Stimulated activated effector memory CD8-positive, alpha-beta T cell treated with anti-CD3 and anti-CD28 coated beads, Interleukin-12 subunit alpha, Interleukin-12 subunit beta, amount 100 ng/mL, for 72 hours (primary cell): ENCODE measurements at regions not wholly inside any gene's neighbourhood (a gene's known extent, or its start where the extent isn't known, plus 50 kb on each side); places are given as distances from the start of the nearest gene placed in this dataset.

ENCODE experiments used
- ATAC-seq: fragments of 150-1000 bp; cut with Tn5 transposase; 2 replicates; pipeline ENCODE4 v1.10.0; 2021
- DNase-seq, 2 donors: peaks; one replicate each; pipeline ENCODE4 v3.0.0; 2021 to 2022; ENCODE audit warnings: low spot score in 2 of 2
- H3K27ac Mint-ChIP-seq: one replicate; pipeline ENCODE4 v1.8.0; 2022; ENCODE audit warnings: mild to moderate bottlenecking, mixed read lengths
- H3K36me3 Mint-ChIP-seq: one replicate; pipeline ENCODE4 v1.8.0; 2022; ENCODE audit warnings: mild to moderate bottlenecking, mixed read lengths
- H3K4me1 Mint-ChIP-seq: one replicate; pipeline ENCODE4 v1.8.0; 2022; ENCODE audit warnings: mixed read lengths
- H3K4me3 Mint-ChIP-seq: one replicate; pipeline ENCODE4 v1.8.0; 2022; ENCODE audit warnings: mild to moderate bottlenecking, mixed read lengths
- H3K9me3 Mint-ChIP-seq: one replicate; pipeline ENCODE4 v1.8.0; 2022; ENCODE audit warnings: mixed read lengths

- DNase-seq: no peak
- no peaks in the 10 kb centered on the region for H3K4me1 Mint-ChIP-seq
- peaks cover 11% of the 10 kb centered on the region for H3K9me3 Mint-ChIP-seq
- H3K36me3 Mint-ChIP-seq: no peaks in the 10 kb centered on the region
- H3K4me3 Mint-ChIP-seq: no peak overlapping the region
- ATAC-seq: no peak
- no peak overlapping the region for H3K27ac Mint-ChIP-seq
Measured at GRCh38 chr20:11717562-11717961, 200.1 kb upstream of the BTBD3 start.

- no peak for DNase-seq
- no peaks in the 10 kb centered on the region for H3K4me1 Mint-ChIP-seq
- no peak overlapping the region for H3K27ac Mint-ChIP-seq
- ATAC-seq: no peak
- no peak overlapping the region for H3K4me3 Mint-ChIP-seq
- H3K9me3 Mint-ChIP-seq: peaks cover 12% of the 10 kb centered on the region
- H3K36me3 Mint-ChIP-seq: no peaks in the 10 kb centered on the region
Measured at GRCh38 chr20:11718474-11719094, 199.1 kb upstream of the BTBD3 start.

GRCh38 chr20:11719153-11719552, 198.5 kb upstream of the BTBD3 start:
- Mint-ChIP-seq H3K4me3 (no peak overlapping the region), H3K36me3 (no peaks in the 10 kb centered on the region), H3K27ac (no peak overlapping the region), H3K4me1 (no peaks in the 10 kb centered on the region), H3K9me3 (peaks cover 12% of the 10 kb centered on the region)
- DNase-seq (no peak), ATAC-seq (no peak)

- H3K4me1 Mint-ChIP-seq: no peaks in the 10 kb centered on the region
- ATAC-seq: no peak
- H3K9me3 Mint-ChIP-seq: peaks cover 13% of the 10 kb centered on the region
- H3K4me3 Mint-ChIP-seq: no peak overlapping the region
- no peak for DNase-seq
- H3K36me3 Mint-ChIP-seq: no peaks in the 10 kb centered on the region
- no peak overlapping the region for H3K27ac Mint-ChIP-seq
Measured at GRCh38 chr20:11721411-11721810, 196.3 kb upstream of the BTBD3 start.

- H3K4me1 Mint-ChIP-seq: no peaks in the 10 kb centered on the region
- H3K27ac Mint-ChIP-seq: no peak overlapping the region
- H3K9me3 Mint-ChIP-seq: peaks cover 15% of the 10 kb centered on the region
- H3K36me3 Mint-ChIP-seq: no peaks in the 10 kb centered on the region
- DNase-seq: no peak
- no peak for ATAC-seq
- no peak overlapping the region for H3K4me3 Mint-ChIP-seq
Measured at GRCh38 chr20:11724097-11724496, 193.6 kb upstream of the BTBD3 start.

- Mint-ChIP-seq H3K27ac (no peak overlapping the region), H3K9me3 (peaks cover 25% of the 10 kb centered on the region), H3K36me3 (no peaks in the 10 kb centered on the region), H3K4me3 (no peak overlapping the region), H3K4me1 (no peaks in the 10 kb centered on the region)
- ATAC-seq (no peak), DNase-seq (no peak)
Measured at GRCh38 chr20:11726026-11726425, 191.7 kb upstream of the BTBD3 start.

GRCh38 chr20:11727708-11728107, 190.0 kb upstream of the BTBD3 start:
- ATAC-seq: no peak
- H3K9me3 Mint-ChIP-seq: peaks cover 30% of the 10 kb centered on the region
- H3K27ac Mint-ChIP-seq: no peak overlapping the region
- no peaks in the 10 kb centered on the region for H3K4me1 Mint-ChIP-seq
- H3K4me3 Mint-ChIP-seq: no peak overlapping the region
- DNase-seq: no peak
- H3K36me3 Mint-ChIP-seq: no peaks in the 10 kb centered on the region

- ATAC-seq: no peak
- no peaks in the 10 kb centered on the region for H3K36me3 Mint-ChIP-seq
- H3K9me3 Mint-ChIP-seq: peaks cover 26% of the 10 kb centered on the region
- no peak overlapping the region for H3K27ac Mint-ChIP-seq
- no peak for DNase-seq
- no peak overlapping the region for H3K4me3 Mint-ChIP-seq
- no peaks in the 10 kb centered on the region for H3K4me1 Mint-ChIP-seq
Measured at GRCh38 chr20:11728937-11729336, 188.8 kb upstream of the BTBD3 start.

GRCh38 chr20:11729806-11730205, 187.9 kb upstream of the BTBD3 start:
- H3K4me3 Mint-ChIP-seq: no peak overlapping the region
- H3K9me3 Mint-ChIP-seq: peaks cover 29% of the 10 kb centered on the region
- ATAC-seq: no peak
- DNase-seq: no peak
- H3K4me1 Mint-ChIP-seq: no peaks in the 10 kb centered on the region
- H3K36me3 Mint-ChIP-seq: no peaks in the 10 kb centered on the region
- H3K27ac Mint-ChIP-seq: no peak overlapping the region

GRCh38 chr20:11734431-11734830, 183.3 kb upstream of the BTBD3 start:
- no peaks in the 10 kb centered on the region for H3K4me1 Mint-ChIP-seq
- DNase-seq (no peak), ATAC-seq (no peak)
- H3K4me3 Mint-ChIP-seq: no peak overlapping the region
- no peaks in the 10 kb centered on the region for H3K36me3 Mint-ChIP-seq
- peaks cover 22% of the 10 kb centered on the region for H3K9me3 Mint-ChIP-seq
- H3K27ac Mint-ChIP-seq: no peak overlapping the region

- no peaks in the 10 kb centered on the region for H3K4me1 Mint-ChIP-seq
- peaks cover 13% of the 10 kb centered on the region for H3K9me3 Mint-ChIP-seq
- DNase-seq: no peak
- H3K4me3 Mint-ChIP-seq: no peak overlapping the region
- H3K36me3 Mint-ChIP-seq: no peaks in the 10 kb centered on the region
- no peak overlapping the region for H3K27ac Mint-ChIP-seq
- ATAC-seq: no peak
Measured at GRCh38 chr20:11738852-11739251, 178.8 kb upstream of the BTBD3 start.

GRCh38 chr20:11740975-11741374, 176.7 kb upstream of the BTBD3 start:
- H3K4me1 Mint-ChIP-seq: no peaks in the 10 kb centered on the region
- no peak overlapping the region for H3K4me3 Mint-ChIP-seq
- H3K9me3 Mint-ChIP-seq: peaks cover 7% of the 10 kb centered on the region
- no peak for DNase-seq
- H3K36me3 Mint-ChIP-seq: no peaks in the 10 kb centered on the region
- ATAC-seq: no peak
- no peak overlapping the region for H3K27ac Mint-ChIP-seq

- no peak overlapping the region for H3K27ac Mint-ChIP-seq
- no peaks in the 10 kb centered on the region for H3K4me1 Mint-ChIP-seq
- H3K36me3 Mint-ChIP-seq: no peaks in the 10 kb centered on the region
- no peak for ATAC-seq
- peaks cover 12% of the 10 kb centered on the region for H3K9me3 Mint-ChIP-seq
- no peak overlapping the region for H3K4me3 Mint-ChIP-seq
- no peak for DNase-seq
Measured at GRCh38 chr20:11745145-11745544, 172.5 kb upstream of the BTBD3 start.

- Mint-ChIP-seq H3K9me3 (peaks cover 12% of the 10 kb centered on the region), H3K4me3 (no peak overlapping the region), H3K36me3 (no peaks in the 10 kb centered on the region), H3K27ac (no peak overlapping the region), H3K4me1 (no peaks in the 10 kb centered on the region)
- ATAC-seq (no peak), DNase-seq (no peak)
Measured at GRCh38 chr20:11748436-11748835, 169.3 kb upstream of the BTBD3 start.

- ATAC-seq (no peak), DNase-seq (no peak)
- Mint-ChIP-seq H3K4me3 (no peak overlapping the region), H3K27ac (no peak overlapping the region), H3K9me3 (peaks cover 8% of the 10 kb centered on the region), H3K4me1 (no peaks in the 10 kb centered on the region), H3K36me3 (no peaks in the 10 kb centered on the region)
Measured at GRCh38 chr20:11752336-11752735, 165.4 kb upstream of the BTBD3 start.

- DNase-seq (no peak), ATAC-seq (no peak)
- no peak overlapping the region for H3K4me3 Mint-ChIP-seq
- H3K27ac Mint-ChIP-seq: no peak overlapping the region
- H3K9me3 Mint-ChIP-seq: peaks cover 11% of the 10 kb centered on the region
- no peaks in the 10 kb centered on the region for H3K36me3 Mint-ChIP-seq
- no peaks in the 10 kb centered on the region for H3K4me1 Mint-ChIP-seq
Measured at GRCh38 chr20:11753155-11753554, 164.5 kb upstream of the BTBD3 start.

- H3K36me3 Mint-ChIP-seq: no peaks in the 10 kb centered on the region
- DNase-seq: no peak
- ATAC-seq: no peak
- peaks cover 11% of the 10 kb centered on the region for H3K9me3 Mint-ChIP-seq
- H3K4me3 Mint-ChIP-seq: no peak overlapping the region
- H3K4me1 Mint-ChIP-seq: no peaks in the 10 kb centered on the region
- no peak overlapping the region for H3K27ac Mint-ChIP-seq
Measured at GRCh38 chr20:11754451-11754850, 163.2 kb upstream of the BTBD3 start.
